WTC11 (cell line): ENCODE measurements at regions not wholly inside any gene's neighbourhood (a gene's known extent, or its start where the extent isn't known, plus 50 kb on each side); places are given as distances from the start of the nearest gene placed in this dataset.

ENCODE experiments used
- CTCF ChIP-seq: fragments of 200-600 bp; IDR thresholded peaks from 2 replicates; pipeline ENCODE4 v1.8.0; 2022; ENCODE audit warnings: antibody characterized with exemption
- E2F1 ChIP-seq: sonication (generic); formaldehyde crosslinking; IDR thresholded peaks from 2 replicates; pipeline ENCODE4 v1.8.0; 2022; ENCODE audit warnings: mild to moderate bottlenecking, missing genetic modification reagents
- EMX1 ChIP-seq: fragments of 250-450 bp; sonication (Bioruptor Pico); IDR thresholded peaks from 2 replicates; pipeline ENCODE4 v1.8.0; 2021; ENCODE audit warnings: mild to moderate bottlenecking
- KAT7 ChIP-seq: sonication (generic); formaldehyde crosslinking; IDR thresholded peaks from 2 replicates; pipeline ENCODE4 v1.8.1; 2023; ENCODE audit warnings: missing genetic modification reagents, mild to moderate bottlenecking, borderline replicate concordance
- NFYB ChIP-seq: sonication (generic); formaldehyde crosslinking; conservative IDR thresholded peaks from 2 replicates; pipeline ENCODE4 v1.8.0; 2022; ENCODE audit warnings: low read depth, missing genetic modification reagents
- SMAD3 ChIP-seq: sonication (generic); formaldehyde crosslinking; IDR thresholded peaks from 2 replicates; pipeline ENCODE4 v1.8.0; 2022; ENCODE audit warnings: missing genetic modification reagents, mild to moderate bottlenecking, borderline replicate concordance
- ZBTB43 ChIP-seq: sonication (generic); formaldehyde crosslinking; IDR thresholded peaks from 2 replicates; pipeline ENCODE4 v1.8.1; 2023; ENCODE audit warnings: mild to moderate bottlenecking, missing genetic modification reagents

- no peak for TF ChIP-seq EMX1
- no peak for TF ChIP-seq SMAD3 (CRISPR knock-in tag)
- no peak for TF ChIP-seq CTCF
- TF ChIP-seq NFYB (CRISPR knock-in tag): no peak
- TF ChIP-seq KAT7: no peak
- TF ChIP-seq E2F1 (CRISPR knock-in tag): no peak
- no peak for TF ChIP-seq ZBTB43 (CRISPR knock-in tag)
Observed at GRCh38 chr22:49044776-49045175, 782.9 kb downstream of the BRD1 start.
